RKO (cell line): ENCODE measurements at regions not wholly inside any gene's neighbourhood (a gene's known extent, or its start where the extent isn't known, plus 50 kb on each side); places are given as distances from the start of the nearest gene placed in this dataset.

Experiments
- DNase-seq: peaks from one replicate; pipeline ENCODE4 v3.0.0-alpha.2; 2016; ENCODE audit warnings: low spot score

DNA sequence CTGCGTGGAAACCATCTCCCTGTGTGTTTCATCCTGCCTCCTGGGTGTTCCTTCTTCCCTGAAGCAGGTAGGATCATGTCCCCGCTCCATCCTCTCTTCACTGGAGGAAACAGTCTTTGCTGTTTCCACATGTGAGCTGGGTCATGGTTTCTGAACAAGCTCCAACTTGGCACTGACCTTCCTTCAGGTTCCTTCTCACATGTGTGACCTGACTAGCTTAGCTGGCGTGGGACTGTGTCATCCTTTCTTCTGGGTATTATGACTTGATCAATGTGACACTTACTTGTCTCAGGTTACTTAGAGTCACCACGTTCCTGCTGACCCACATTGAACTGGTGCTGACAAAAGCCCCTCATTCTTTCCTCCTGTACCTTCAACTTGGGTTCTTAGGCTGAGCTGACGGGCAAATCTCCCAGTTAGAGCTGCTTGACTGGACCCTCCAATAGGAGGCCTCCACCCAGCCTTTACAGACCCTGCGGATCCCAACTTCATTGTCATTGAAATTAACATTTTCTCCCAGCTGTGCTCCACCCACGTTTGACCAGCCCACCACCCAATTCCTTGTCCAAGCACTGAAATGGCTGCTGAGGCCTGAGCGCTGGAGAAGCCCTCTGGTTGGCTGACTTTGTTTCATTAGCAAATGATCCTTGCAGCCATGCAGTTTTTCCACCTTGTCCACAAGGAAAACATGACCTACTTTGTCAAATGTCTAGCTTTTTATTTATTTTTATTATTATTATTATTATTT is 128.1 kb downstream of the DDX1 start:
- no peak for DNase-seq

DNA sequence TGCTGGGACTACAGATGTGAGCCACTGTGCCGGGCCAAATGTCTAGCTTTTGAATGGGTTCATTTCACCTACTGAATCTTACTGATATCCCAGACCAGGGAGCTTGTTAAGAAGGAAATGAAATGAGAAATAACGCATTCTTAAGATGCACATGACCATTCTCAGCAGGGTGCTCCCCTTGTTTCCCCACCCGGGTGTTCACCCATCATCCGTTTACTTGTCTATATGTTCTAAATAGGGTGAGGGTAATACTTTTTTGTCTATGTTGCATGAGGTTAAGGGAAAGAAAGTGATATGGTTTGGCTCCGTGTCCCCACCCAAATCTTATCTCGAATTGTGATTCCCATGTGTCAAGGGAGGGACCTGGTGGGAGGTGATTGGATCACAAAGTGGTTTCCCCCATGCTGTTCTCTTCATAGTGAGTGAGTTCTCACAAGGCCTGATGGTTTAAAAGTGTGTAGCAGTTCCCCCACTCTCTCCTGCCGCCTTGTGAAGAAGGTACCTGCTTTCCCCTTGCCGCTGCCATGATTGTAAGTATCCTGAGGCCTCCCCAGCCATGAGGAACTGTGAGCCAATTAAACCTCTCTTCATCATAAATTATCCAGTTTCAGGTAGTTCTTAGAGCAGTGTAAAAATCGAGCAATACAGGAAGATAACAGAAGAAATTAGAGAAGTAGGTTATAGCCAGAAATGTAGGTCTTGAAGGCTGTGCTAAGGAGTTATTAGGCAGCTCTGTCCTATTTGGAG is 129.1 kb downstream of the DDX1 start:
- DNase-seq: no peak

DNA sequence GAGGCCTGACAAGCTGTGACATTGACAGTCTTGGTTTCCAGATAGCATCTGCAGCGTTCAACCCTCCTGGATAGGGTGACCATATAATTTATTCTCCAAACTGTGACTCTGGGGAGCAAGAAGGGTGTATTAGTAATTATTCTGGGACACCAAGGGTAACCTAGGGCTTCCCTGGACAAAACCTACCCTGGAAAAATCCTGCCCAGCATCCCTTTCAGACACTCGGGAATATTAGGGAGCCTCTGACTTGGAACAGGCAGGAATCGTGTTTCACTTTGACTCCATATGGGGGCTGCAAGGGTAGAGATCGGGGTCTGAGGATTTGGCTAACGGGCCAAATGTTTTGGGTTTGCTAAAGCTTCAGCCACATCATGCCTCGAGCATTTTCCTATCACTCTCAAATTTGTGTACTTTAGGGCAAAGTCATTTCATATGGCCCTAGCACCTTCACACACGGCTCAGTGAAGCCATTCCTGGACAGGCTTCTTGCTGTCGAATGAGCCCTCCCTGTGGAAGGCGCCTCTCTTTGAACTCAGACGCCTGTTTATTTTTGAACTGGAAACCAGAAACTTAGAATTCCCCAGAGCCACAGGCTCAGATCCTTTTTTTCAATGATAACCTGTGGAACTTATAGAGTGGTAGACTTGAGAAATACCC is 129.9 kb downstream of the DDX1 start:
- no peak for DNase-seq

DNA sequence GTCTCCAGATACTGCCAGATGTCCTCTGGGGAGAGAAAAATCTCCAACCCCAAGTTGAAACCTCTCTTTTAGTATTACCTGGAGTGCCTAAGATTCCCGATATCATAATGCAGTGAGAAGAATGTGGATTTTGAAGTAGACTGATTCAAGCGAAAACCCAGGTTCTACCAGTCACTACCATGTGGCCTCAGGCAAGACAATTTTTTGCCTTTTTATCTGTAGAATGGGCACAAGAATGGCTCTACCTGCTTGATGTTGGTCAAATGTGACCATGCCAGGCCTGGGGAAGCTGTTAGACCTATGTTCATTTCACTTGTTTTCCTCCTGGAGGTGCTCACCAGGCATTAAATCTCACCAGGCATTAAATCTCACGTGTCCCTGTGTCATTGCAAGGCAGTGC is 131.3 kb downstream of the DDX1 start:
- DNase-seq: no peak

DNA sequence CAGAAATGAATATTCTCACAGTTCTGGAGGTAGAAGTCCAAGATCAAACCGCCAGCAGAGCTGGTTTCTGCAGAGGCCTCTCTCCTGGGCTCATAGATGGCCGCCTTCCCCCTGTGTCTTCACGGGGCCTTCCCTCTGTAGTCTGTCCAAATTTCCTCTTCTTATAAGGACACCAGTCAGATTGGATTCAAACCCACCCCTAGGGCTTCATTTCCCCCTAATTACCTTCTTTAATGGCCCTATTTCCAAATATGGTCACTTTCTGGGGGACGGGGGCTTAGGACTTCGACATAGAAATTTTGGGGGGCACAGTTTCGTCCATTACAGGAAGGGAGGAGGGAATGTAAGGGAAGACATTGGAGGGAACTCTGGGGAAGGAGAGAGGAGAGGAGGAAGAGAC is 132.6 kb downstream of the DDX1 start:
- no peak for DNase-seq

DNA sequence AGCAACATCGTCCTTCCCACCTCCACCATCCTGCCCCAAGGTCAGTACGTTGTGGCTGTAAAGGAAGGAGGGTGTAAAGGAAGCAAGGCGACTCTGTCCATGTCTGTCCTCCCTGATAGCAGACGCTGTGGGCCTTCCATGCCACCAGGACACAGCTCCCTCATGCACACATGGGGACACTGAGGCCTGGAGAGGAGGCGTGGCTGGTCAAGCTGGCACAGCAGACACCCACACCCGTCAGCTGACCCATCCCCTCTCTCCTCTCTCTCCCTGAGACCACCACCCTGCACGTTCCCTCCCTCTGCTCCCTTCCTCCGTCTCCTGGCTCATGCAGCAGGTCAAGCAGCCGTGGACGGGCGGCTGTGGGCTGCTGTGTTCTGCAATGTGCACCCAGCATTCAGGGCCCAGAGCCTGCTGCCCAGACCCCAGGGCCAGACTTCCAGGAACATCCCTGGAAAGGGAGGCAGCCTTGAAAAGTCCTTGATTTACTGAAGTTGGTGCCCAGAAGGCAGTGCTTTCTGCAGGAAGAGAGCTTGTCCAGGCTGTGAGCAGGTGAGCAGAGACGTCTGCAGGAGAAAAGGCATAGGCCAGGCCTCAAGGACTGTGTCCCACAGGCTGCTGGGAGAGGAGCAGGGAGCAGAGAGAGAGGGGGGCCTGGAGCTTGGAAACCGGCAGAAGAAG is 133.6 kb downstream of the DDX1 start:
- DNase-seq: no peak

DNA sequence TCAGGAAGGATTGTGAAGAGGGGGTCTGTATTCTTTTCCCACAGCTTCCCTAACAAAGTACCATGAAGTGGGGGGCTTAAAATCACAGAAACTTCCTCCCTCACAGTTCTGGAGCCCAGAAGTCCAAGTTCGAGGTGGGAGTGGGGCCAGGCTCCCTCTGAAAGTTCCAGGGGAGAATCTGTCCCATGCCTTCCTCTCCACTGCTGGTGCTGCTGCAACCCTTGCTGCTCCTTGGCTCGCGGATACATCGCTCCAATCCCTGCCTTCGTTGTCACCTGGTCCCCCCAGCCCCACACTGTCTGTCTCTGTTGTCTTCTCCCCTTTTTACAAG is 134.1 kb downstream of the DDX1 start:
- DNase-seq: no peak

DNA sequence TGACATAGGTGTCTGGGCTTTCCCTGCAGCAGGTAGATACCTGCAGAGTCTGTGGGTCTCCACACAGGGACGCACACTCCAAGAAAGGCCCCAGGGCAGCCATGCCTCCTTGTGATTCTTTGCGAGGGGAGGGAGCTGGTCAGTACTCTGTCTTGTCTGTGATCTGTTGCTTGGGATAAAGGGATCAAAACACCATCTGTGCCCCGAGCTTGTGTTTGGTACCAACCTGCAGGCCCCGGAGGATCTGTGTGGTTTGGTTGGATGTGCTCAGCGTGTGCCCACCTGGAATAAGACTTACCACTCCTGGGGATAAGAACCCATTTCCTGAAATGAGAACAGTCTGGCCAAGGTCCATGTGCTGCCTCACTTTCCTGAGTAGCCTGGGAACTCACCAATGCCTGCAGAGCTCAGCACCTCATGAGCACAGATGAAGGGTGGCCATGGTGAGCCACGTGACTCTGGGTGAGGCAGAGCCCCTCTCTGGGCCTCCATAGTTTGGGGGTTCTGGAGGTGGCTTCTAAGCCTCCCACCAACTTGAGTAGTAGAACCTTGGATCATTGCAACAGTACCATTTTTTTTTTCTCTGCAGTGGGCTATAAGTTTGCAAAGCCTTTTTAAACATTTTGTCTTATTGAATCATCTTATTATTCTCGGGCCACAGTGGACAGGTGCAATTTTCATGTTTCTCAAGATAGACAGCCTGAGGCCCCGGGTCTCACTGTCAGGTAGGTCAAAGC is 134.8 kb downstream of the DDX1 start:
- DNase-seq: no peak

DNA sequence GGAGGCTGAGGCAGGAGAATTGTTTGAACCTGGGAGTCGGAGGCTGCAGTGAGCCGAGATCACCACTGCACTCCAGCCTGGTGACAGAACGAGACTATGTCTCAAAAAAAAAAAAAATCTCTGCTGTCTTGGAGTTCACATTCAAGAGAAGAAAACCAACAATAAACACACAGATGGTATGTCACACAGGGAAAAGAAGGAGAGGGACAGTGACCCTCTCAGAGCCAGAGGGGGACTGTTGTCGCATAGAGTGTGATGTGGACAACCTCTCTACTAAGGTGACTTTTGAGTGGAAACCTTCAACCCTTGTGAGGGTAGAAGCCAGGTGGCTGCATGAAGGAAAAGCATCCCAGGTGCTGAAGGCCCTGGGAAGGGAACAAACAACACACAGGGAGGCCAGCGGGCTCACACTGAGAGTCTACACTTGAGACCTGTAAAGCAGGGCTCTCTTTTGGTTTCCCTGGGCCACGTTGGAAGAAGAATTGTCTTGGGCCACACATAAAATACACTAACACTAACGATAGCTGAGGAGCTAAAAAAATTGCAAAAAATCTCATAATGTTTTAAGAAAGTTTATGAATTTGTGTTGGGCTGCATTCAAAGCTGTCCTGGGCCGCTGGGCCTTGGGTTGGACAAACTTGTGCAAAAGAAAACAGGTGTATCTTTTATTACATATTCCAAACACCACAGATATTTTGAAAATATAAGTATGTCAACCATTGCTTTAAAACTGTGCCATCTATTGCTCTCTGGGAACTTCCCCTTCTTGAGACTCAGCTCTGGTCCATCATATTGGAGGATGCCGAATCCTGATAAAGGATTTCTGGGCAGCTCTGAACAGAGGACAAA is 136.0 kb downstream of the DDX1 start:
- DNase-seq: no peak

DNA sequence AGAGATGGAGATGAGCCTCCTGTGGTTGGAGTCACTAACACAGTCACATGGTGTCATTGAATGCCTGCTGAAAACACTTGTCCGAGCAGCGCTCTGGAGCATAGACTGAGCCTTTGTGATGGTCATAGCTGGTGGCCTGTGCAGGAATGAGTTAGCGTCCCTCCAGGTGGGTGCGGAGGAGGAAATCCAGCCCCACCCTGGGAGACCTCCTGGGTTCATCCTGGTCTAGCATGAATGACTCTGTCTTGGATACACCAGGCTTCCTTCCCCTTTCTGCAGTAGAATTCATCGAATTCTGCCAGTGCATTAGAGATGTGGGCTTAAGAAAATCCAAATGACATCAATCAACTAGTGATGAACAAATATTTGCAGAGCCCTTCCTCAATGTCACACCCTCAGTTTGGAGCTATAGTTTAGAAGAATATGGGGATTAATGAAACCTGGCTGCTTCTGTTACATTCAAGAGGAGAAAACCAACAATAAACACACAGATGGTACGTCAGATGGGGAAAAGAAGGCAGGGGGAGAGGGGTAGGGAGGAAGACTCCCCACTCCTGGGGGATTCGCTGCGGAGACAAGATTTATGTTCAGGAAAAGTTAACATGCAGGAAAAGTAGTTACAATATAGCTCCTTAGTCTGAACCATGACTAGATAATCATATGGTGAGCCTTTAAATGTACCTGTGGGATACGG is 136.7 kb downstream of the DDX1 start:
- no peak for DNase-seq

DNA sequence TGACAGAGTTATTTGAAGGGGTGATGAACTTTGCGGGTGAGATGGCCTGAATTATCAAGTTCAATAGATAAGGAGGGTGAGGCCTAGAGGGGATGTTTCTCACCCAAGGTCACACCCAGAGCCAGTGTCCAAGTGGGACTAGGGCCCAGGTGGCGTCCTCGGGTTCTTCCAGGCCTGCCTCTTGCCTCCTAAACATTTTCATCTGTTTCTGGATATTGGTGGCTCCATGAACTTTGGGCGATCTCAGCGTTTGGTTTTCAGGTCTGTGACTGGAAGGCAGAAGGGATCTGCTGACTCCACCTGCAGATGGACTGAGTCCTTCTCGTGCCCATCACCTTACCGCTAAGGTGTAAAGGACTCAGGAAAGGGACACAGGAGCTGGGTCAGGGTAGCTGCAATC is 137.3 kb downstream of the DDX1 start:
- no peak for DNase-seq

DNA sequence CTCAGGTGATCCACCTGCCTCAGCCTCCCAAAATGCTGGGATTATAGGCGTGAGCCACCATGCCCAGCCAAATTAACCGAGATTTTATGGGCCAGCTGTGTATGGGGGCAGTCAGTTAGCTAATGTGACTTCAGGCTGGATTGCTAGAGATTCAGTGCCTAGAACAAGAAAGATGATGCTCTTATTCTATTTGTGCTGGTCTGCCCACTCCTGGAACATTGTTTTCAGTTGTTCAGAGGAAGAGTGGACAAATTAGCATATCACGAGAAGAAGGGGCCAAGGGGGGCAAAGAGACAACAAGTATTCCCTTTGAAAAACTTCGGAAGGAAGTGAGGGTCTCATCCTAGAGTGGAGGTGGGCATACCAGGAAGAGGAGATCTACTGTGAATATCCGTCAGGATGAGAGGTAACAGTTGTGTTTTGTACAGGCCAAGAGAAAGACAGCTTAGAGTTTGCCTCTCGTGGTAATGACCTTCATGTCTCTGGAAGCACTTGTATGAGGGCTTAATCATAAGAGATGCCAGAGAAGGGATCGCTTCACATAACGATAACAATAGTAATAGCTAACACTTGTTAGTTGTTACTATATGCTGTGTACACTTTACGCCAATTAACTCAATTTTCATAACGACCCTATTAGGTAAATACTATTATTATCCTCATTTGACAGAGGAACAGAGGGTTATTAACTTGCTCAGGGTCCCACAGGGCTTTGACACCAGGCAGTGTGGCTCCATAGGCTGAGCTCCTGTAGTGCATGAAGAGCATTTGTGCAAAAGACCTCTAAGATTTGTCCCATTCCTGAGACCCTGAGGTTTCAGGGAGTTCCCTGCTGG is 138.3 kb downstream of the DDX1 start:
- DNase-seq: no peak

DNA sequence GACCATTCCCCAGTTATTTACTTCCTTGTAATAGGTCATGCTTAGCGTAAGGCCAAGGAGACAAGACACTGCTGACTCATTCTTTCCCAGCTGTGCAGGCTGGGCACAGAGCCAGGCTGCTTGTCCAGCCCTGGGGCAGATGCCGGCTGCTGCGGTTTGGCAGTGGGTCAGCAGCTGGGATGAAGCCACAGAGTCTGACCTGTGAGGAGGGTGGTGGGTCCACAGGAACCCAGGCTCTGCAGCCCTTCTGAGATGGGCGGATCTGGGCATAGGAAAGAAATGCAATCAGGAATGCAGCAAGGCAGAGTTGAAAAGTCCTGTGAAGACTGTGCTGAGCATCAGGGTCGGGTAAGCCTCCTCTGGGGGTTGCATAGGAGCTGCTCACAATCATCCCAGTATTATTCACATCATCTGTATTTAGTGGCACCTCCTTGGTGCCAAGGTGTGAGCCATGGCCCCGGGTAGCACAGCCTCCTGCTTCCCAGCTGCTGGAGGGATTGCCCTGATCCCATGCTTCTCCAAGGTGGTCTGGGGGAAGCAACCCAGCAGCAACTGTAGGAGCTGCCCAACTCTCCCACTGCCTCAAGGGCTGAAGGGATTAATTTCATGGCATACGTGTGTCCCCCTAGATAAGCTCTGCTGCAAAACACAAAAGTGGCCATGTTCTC is 139.0 kb downstream of the DDX1 start:
- peak; percentile 82 for DNase-seq

DNA sequence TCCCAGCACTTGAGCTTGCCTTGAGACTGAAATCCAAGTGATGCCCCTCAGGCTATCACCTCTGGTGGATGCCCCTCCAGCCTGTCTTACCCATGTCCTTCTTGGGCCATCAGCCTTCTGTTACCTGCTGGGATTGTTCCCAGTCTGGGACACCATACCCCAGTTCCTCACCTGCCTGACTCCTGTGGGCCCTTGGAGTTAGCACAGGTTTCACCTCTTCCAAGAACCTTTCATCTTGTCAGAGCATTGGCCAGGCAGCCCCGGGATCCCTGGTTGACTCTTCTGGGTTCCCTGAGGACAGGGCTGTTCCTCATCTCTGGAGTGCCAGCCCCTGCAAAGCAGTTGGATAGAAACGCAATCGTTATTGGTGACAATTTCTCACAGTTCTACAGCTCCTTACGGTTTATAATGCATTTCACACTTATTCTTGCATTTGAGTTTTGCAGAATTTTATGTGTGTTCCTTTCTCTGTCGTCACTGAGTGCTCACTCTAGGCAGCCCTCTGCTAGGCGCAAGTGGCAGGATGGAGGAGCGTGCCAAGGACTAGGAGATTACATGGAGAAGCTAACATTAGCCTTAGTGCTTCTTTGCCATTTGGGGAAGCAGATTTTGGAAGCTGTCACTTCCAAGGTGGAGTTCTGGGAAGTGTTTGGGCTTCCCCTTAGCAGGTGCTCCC is 139.7 kb downstream of the DDX1 start:
- DNase-seq: no peak

DNA sequence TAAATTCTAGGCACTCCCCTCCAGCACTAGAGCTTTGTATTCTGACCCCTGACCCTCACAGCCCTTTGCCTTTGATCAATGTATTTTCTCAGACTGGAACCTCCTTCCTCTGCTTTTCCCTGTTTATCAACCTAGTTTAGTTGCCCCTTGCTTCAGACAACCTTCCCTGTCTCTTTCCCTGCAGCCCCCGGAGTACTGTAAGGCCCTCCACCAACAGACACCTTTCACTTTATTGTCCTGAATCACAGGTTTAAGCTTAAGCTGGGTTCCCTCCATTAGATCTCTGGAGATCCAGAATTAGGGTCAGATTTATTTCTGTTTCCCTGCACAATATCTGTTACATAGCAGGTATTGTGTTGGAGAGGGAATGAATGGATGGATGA is 140.2 kb downstream of the DDX1 start:
- no peak for DNase-seq

DNA sequence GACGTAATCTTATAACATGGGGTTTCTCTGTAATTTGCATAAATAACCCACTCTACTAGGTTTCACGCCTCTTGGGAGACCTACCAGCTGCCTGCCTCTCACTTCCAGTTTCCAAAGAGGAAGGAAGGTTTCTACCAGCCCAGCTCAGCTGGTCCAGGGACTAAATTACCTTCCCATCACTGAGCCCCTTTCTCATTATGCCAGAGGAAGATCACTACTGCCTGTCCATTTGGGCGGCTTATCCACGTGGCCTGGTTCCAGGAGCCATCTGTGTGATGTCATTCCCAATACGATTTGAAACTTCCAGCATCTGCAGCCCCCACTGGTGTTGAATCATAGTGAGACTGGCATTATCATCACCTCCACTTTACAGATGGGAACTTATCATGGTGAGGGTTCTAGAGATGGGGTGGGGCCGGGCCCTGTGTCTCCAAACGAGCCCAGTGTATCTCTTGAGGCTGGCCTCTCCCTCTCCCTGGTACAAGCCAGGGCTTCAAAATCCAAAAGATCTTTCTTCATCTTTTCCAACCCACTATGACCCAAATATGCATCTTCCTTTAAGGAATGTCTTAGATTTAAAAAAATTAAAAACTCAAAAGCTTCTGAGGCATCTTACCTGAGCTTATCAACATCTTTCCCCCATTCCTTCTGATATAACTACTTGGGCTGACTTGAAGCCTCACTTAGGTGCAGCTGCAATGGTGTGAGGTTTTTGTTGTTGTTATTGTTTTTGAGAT is 140.8 kb downstream of the DDX1 start:
- no peak for DNase-seq

DNA sequence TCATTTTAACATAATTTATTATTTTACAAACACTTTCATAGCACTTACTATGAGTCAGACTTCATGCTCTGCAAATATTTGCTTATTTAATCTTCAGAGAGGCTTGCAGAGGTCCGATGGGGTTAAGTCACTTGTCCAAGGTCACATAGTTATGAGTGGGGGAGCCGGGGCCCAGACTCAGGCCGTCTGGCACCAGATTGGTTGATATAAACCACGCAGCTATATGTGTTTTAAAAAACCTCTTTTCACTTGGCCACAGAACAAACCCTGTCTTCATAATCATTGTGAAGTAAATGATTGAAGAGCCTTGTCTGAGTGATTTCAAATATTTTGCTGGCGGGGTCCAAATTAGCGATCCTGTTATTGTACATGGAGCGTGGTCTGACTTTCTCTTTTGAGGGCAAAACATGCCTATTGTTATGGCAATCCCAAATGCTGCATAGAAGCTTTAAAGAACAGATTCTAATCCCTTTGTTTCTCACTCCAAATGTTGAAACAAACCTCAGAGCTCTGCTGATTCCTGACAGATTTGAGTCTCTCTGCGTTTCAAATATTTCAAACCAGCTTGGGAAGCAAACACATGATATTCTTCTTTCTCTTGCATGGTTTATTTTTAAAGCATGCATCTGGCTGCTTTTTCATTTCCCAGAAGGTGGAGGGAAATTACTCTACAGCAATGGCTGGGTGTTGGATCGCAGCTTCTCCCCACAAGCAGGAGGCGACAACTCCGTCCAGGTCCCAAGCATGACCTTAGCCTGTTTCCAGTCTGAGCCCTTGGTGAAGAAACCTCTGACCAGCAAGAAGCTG is 142.4 kb downstream of the DDX1 start:
- no peak for DNase-seq
